Gastroesophageal sphincter (tissue), 4 donors: ENCODE measurements at regions not wholly inside any gene's neighbourhood (a gene's known extent, or its start where the extent isn't known, plus 50 kb on each side); places are given as distances from the start of the nearest gene placed in this dataset.

Source experiments
- ATAC-seq: fragments of 150-250 bp; one replicate; pipeline ENCODE4 v1.9.1; 2016; ENCODE audit warnings: mild to moderate bottlenecking, moderate library complexity
- H3K27ac ChIP-seq, 4 donors: fragments of 200-600 bp; sonication (generic) in 3 of 4; 1 replicate in 3 of 4; 2 replicates in 1 of 4; pipeline ENCODE4 v1.5.1; 2016 to 2019
- H3K27me3 ChIP-seq: fragments of 200-600 bp; sonication (generic); one replicate; pipeline ENCODE4 v1.5.1; 2019
- H3K36me3 ChIP-seq, 2 donors: fragments of 200-600 bp; sonication (generic); one replicate each; pipeline ENCODE4 v1.5.1; 2019; ENCODE audit warnings: control low read depth in 1 of 2
- H3K4me1 ChIP-seq, 3 donors: fragments of 200-600 bp; sonication (generic); 1 replicate in 2 of 3; 2 replicates in 1 of 3; pipeline ENCODE4 v1.5.1; 2016 to 2019; ENCODE audit warnings: control low read depth in 2 of 3
- H3K4me3 ChIP-seq, 2 donors: fragments of 200-600 bp; sonication (generic); one replicate each; pipeline ENCODE4 v1.5.1; 2019; ENCODE audit warnings: mild to moderate bottlenecking in 1 of 2, moderate library complexity in 1 of 2
- H3K9me3 ChIP-seq, 3 donors: fragments of 200-600 bp; sonication (generic); one replicate each; pipeline ENCODE4 v1.5.1; 2017 to 2019; ENCODE audit warnings: control low read depth in 2 of 3
- CTCF ChIP-seq, 4 experiments: fragments of 200-600 bp in 2 of 4; fragments of 450-650 bp in 2 of 4; sonication (generic) in 1 of 4; IDR thresholded peaks; one replicate each; pipeline ENCODE4 v1.5.1; 2017 to 2019; ENCODE audit warnings: antibody characterized with exemption in 4 of 4, mild to moderate bottlenecking in 2 of 4, moderate library complexity in 2 of 4
- EP300 ChIP-seq: sonication (generic); formaldehyde crosslinking; IDR thresholded peaks from one replicate; pipeline ENCODE4 v1.6.1; 2017; ENCODE audit warnings: antibody characterized with exemption, mild to moderate bottlenecking
- POLR2A ChIP-seq, 2 donors: fragments of 450-650 bp; IDR thresholded peaks; one replicate each; pipeline ENCODE4 v1.6.1; 2017; ENCODE audit warnings: antibody characterized with exemption in 2 of 2, mild to moderate bottlenecking in 2 of 2, moderate library complexity in 1 of 2
- POLR2AphosphoS5 ChIP-seq: sonication (generic); formaldehyde crosslinking; IDR thresholded peaks from one replicate; pipeline ENCODE4 v1.6.1; 2017; ENCODE audit warnings: antibody characterized with exemption
- WGBS, 2 donors: methylation state at CpG; one replicate each; pipeline ENCODE4 v1.1.5; 2018; ENCODE audit warnings: low coverage in 1 of 2; 5-methylcytosine and 5-hydroxymethylcytosine counted together

GRCh38 chr1:185663332-185663731, 70.9 kb upstream of the HMCN1 start:
- 55% methylated on average over 1 of the region's 1 CpG; no CpG with 5 or more reads in 1 of the 2 donors for WGBS, 2 donors
- H3K36me3 ChIP-seq = no peaks in the 10 kb centered on the region
- no peaks in the 10 kb centered on the region for H3K9me3 ChIP-seq
- no peaks in the 10 kb centered on the region for H3K27me3 ChIP-seq
- no peaks in the 10 kb centered on the region for H3K4me1 ChIP-seq
- ATAC-seq = no peak
- TF ChIP-seq CTCF (IDR thresholded peaks at IDR 0.05) = no peak
- TF ChIP-seq EP300 = no peak
- TF ChIP-seq POLR2AphosphoS5 = no peak
- no peak for TF ChIP-seq POLR2A (IDR thresholded peaks at IDR 0.05)
- no peak overlapping the region for H3K27ac ChIP-seq
- H3K4me3 ChIP-seq = no peak overlapping the region

- no peak for TF ChIP-seq POLR2AphosphoS5
- no peak for TF ChIP-seq POLR2A (IDR thresholded peaks at IDR 0.05)
- TF ChIP-seq CTCF (IDR thresholded peaks at IDR 0.05) = no peak
- TF ChIP-seq EP300 = no peak
- H3K4me3 ChIP-seq = no peak overlapping the region
- no peaks in the 10 kb centered on the region for H3K27me3 ChIP-seq
- H3K36me3 ChIP-seq = no peaks in the 10 kb centered on the region
- ATAC-seq = no peak
- H3K27ac ChIP-seq = no peak overlapping the region
- H3K4me1 ChIP-seq = no peaks in the 10 kb centered on the region
- 62 to 89% methylated on average over 1 to 2 of the region's 2 CpGs for WGBS, 2 donors
- no peaks in the 10 kb centered on the region for H3K9me3 ChIP-seq
Measured at GRCh38 chr1:185661971-185662370, 72.2 kb upstream of the HMCN1 start.

- Histone ChIP-seq H3K4me1 (no peaks in the 10 kb centered on the region), H3K27me3 (no peaks in the 10 kb centered on the region), H3K27ac (no peak overlapping the region), H3K36me3 (no peaks in the 10 kb centered on the region), H3K9me3 (no peaks in the 10 kb centered on the region), H3K4me3 (no peak overlapping the region)
- WGBS, 2 donors = 77 to 89% methylated on average over 3 of the region's 3 CpGs
- TF ChIP-seq POLR2A (IDR thresholded peaks at IDR 0.05) = no peak
- no peak for TF ChIP-seq EP300
- TF ChIP-seq POLR2AphosphoS5 = no peak
- no peak for TF ChIP-seq CTCF (IDR thresholded peaks at IDR 0.05)
- ATAC-seq = no peak
Measured at GRCh38 chr1:185656663-185657062, 77.5 kb upstream of the HMCN1 start.

- TF ChIP-seq POLR2AphosphoS5 (no peak), POLR2A (IDR thresholded peaks at IDR 0.05) (no peak), EP300 (no peak)
Measured at GRCh38 chr1:185654952-185655314, 79.3 kb upstream of the HMCN1 start.

GRCh38 chr1:185654199-185654951, 79.8 kb upstream of the HMCN1 start:
- no peaks in the 10 kb centered on the region for H3K27me3 ChIP-seq
- H3K36me3 ChIP-seq = no peaks in the 10 kb centered on the region
- no peak for ATAC-seq
- WGBS, 2 donors = 63 to 80% methylated on average over 4 of the region's 4 CpGs
- H3K4me1 ChIP-seq = no peaks in the 10 kb centered on the region
- H3K27ac ChIP-seq = no peak overlapping the region
- TF ChIP-seq EP300 (no peak), POLR2AphosphoS5 (no peak), CTCF (IDR thresholded peaks at IDR 0.05) (no peak), POLR2A (IDR thresholded peaks at IDR 0.05) (no peak)
- peaks cover 0 to under 1% (median 0%) of the 10 kb centered on the region in 3 donors for H3K9me3 ChIP-seq
- no peak overlapping the region for H3K4me3 ChIP-seq

More at GRCh38 chr1:185654952-185655314, 79.3 kb upstream of the HMCN1 start:
- H3K27ac ChIP-seq = no peak overlapping the region
- no peak for ATAC-seq
- H3K36me3 ChIP-seq = no peaks in the 10 kb centered on the region
- no peaks in the 10 kb centered on the region for H3K4me1 ChIP-seq
- no peaks in the 10 kb centered on the region for H3K27me3 ChIP-seq
- no peak overlapping the region for H3K4me3 ChIP-seq
- H3K9me3 ChIP-seq = no peaks in the 10 kb centered on the region
